ENCODE measurements at regions not wholly inside any gene's neighbourhood (a gene's known extent, or its start where the extent isn't known, plus 50 kb on each side); places are given as distances from the start of the nearest gene placed in this dataset.

DNA sequence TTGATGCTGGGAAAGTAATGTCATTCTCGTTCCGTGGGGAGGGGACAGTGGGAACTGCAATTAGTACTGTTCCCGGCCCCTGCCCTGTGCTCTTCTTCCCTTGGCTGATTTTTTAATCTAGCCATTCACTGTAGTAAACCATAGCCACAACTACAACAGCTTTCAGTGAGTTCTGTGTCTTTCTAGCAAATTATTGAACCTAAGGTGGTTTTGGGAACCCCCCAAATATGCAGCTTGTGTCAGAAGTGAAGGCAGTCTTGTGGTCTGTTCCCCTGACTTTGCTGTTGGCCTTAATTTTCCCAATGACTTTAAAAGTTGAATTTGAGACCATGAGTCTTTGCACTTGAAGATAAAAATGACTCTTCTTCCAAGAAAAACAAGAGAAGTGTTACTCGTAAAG lies 114.3 kb upstream of the ETV6 start:
- TF ChIP-seq CTCF (IDR thresholded peaks at IDR 0.05), result no peak
- WGBS, 2 donors, result 82 to 92% methylated on average over 4 of the region's 4 CpGs
- intact Hi-C loops (cut with DNase I), result no loop called here
- Histone ChIP-seq H3K4me3 (no peak overlapping the region), H3K27ac (no peak overlapping the region), H3K36me3 (no peaks in the 10 kb centered on the region), H3K9me3 (peaks cover 0 to 6% (median 0%) of the 10 kb centered on the region in 11 donors), H3K27me3 (peaks cover 0 to 16% (median 0%) of the 10 kb centered on the region in 7 donors), H3K4me1 (no peaks in the 10 kb centered on the region)
- no peak for DNase-seq
- no peak for ATAC-seq

- peaks cover 0 to 10% (median 0%) of the 10 kb centered on the region in 7 donors for H3K27me3 ChIP-seq
- no peaks in the 10 kb centered on the region for H3K36me3 ChIP-seq
- WGBS, 2 donors, result 95 to 99% methylated on average over 3 of the region's 3 CpGs
- no peak for TF ChIP-seq CTCF (IDR thresholded peaks at IDR 0.05)
- no peaks in the 10 kb centered on the region for H3K4me1 ChIP-seq
- no peak for ATAC-seq
- intact Hi-C loops (cut with DNase I), result no loop called here
- DNase-seq, result no peak
- no peak overlapping the region for H3K27ac ChIP-seq
- H3K9me3 ChIP-seq, result peaks cover 0 to 6% (median 0%) of the 10 kb centered on the region in 11 donors
- no peak overlapping the region for H3K4me3 ChIP-seq
Measured at GRCh38 chr12:11539156-11539555, 110.3 kb upstream of the ETV6 start.

GRCh38 chr12:11540156-11540555 lies 109.3 kb upstream of the ETV6 start:
- Histone ChIP-seq H3K36me3 (no peaks in the 10 kb centered on the region), H3K4me1 (peaks cover 0 to 2% (median 0%) of the 10 kb centered on the region in 9 donors), H3K4me3 (no peak overlapping the region), H3K27me3 (peaks cover 0 to 10% (median 0%) of the 10 kb centered on the region in 7 donors), H3K27ac (no peak overlapping the region), H3K9me3 (peaks cover 0 to 6% (median 0%) of the 10 kb centered on the region in 11 donors)
- no peak for TF ChIP-seq CTCF (IDR thresholded peaks at IDR 0.05)
- no peak for DNase-seq
- intact Hi-C loops (cut with DNase I), result no loop called here
- no peak for ATAC-seq
- 89 to 97% methylated on average over 2 of the region's 2 CpGs for WGBS, 2 donors

GRCh38 chr12:11540615-11541310 lies 108.7 kb upstream of the ETV6 start:
- DNase-seq (no peak), ATAC-seq (no peak)
- intact Hi-C loops (cut with DNase I), result no loop called here
- Histone ChIP-seq H3K27me3 (peaks cover 0 to 10% (median 0%) of the 10 kb centered on the region in 7 donors), H3K27ac (no peak overlapping the region), H3K4me1 (peaks cover 0 to 8% (median 0%) of the 10 kb centered on the region in 9 donors), H3K9me3 (peaks cover 0 to 6% (median 0%) of the 10 kb centered on the region in 11 donors), H3K36me3 (no peaks in the 10 kb centered on the region), H3K4me3 (no peak overlapping the region)
- TF ChIP-seq CTCF (IDR thresholded peaks at IDR 0.05), result no peak
- 69 to 72% methylated on average over 9 of the region's 9 CpGs for WGBS, 2 donors

Measured in heart right ventricle (tissue), 16 donors.